CD14-positive monocyte (primary cell): ENCODE measurements at regions not wholly inside any gene's neighbourhood (a gene's known extent, or its start where the extent isn't known, plus 50 kb on each side); places are given as distances from the start of the nearest gene placed in this dataset.

Experiments
- DNase-seq, 3 donors: peaks; one replicate each; pipeline ENCODE4 v3.0.0-alpha.2; 2011 to 2022
- H2AFZ ChIP-seq: 2 replicates; pipeline ENCODE4 v1.6.0; 2012; ENCODE audit warnings: mild to moderate bottlenecking, low read depth, low read length, inconsistent platforms; ENCODE audit not compliant: insufficient read depth, poor library complexity, severe bottlenecking
- H3K27ac ChIP-seq, 2 donors: 1 replicate in 1 of 2; 2 replicates in 1 of 2; pipeline ENCODE4 v1.5.1; 2012 to 2013; ENCODE audit warnings: low read length in 2 of 2, control low read depth in 1 of 2, inconsistent platforms in 1 of 2, low read depth in 1 of 2, mild to moderate bottlenecking in 1 of 2
- H3K27me3 ChIP-seq, 2 donors: one replicate each; pipeline versions ENCODE4 v1.6.0 to v1.6.1; 2011 to 2013; ENCODE audit warnings: low read length in 2 of 2; ENCODE audit not compliant: control insufficient read depth in 2 of 2, insufficient read depth in 2 of 2
- H3K36me3 ChIP-seq, 2 donors: replicated peaks in 1 of 2; 1 replicate in 1 of 2; 2 replicates in 1 of 2; pipeline versions ENCODE4 v1.5.1 to v1.6.1; 2012 to 2013; ENCODE audit warnings: low read length in 2 of 2, control low read depth in 1 of 2, inconsistent platforms in 1 of 2, mild to moderate bottlenecking in 1 of 2; ENCODE audit not compliant: insufficient read depth in 2 of 2, control insufficient read depth in 1 of 2
- H3K4me1 ChIP-seq, 2 donors: 1 replicate in 1 of 2; 2 replicates in 1 of 2; pipeline versions ENCODE4 v1.5.1 to v1.6.1; 2012 to 2013; ENCODE audit warnings: low read length in 2 of 2, control low read depth in 1 of 2, inconsistent platforms in 1 of 2, mild to moderate bottlenecking in 1 of 2, moderate library complexity in 1 of 2; ENCODE audit not compliant: insufficient read depth in 2 of 2, control insufficient read depth in 1 of 2
- H3K4me2 ChIP-seq: replicated peaks from 2 replicates; pipeline ENCODE3; 2012; ENCODE audit warnings: low read length, moderate library complexity, mild to moderate bottlenecking; ENCODE audit not compliant: poor library complexity, severe bottlenecking; ENCODE audit errors: extremely low read depth
- H3K4me3 ChIP-seq, 3 experiments: fragments of 200-600 bp in 1 of 3; sonication (generic) in 1 of 3; replicated peaks in 1 of 3; 1 replicate in 2 of 3; 2 replicates in 1 of 3; pipeline ENCODE4 v1.5.1; 2011 to 2013; ENCODE audit warnings: low read length in 3 of 3, mild to moderate bottlenecking in 3 of 3, control low read depth in 2 of 3, low read depth in 2 of 3, inconsistent platforms in 1 of 3, moderate library complexity in 1 of 3
- H3K79me2 ChIP-seq: 2 replicates; pipeline ENCODE4 v1.6.0; 2012; ENCODE audit warnings: mild to moderate bottlenecking, control low read depth, inconsistent platforms, low read length, moderate library complexity; ENCODE audit not compliant: insufficient read depth
- H3K9ac ChIP-seq: 2 replicates; pipeline ENCODE4 v1.6.0; 2017; ENCODE audit warnings: low read length, mild to moderate bottlenecking; ENCODE audit not compliant: insufficient read depth, poor library complexity, severe bottlenecking
- H3K9me3 ChIP-seq, 2 donors: replicated peaks in 1 of 2; 1 replicate in 1 of 2; 2 replicates in 1 of 2; pipeline versions ENCODE4 v1.5.1 to v1.6.1; 2012 to 2013; ENCODE audit warnings: low read length in 2 of 2, control low read depth in 1 of 2; ENCODE audit not compliant: control insufficient read depth in 1 of 2, insufficient read depth in 1 of 2
- H4K20me1 ChIP-seq: 2 replicates; pipeline ENCODE4 v1.6.0; 2012; ENCODE audit warnings: mild to moderate bottlenecking, low read length, control low read depth, moderate library complexity; ENCODE audit not compliant: insufficient read depth
- H3K27ac Mint-ChIP-seq, 7 donors: one replicate each; pipeline ENCODE4 v1.8.0; 2020; ENCODE audit warnings: mild to moderate bottlenecking in 7 of 7, mixed read lengths in 7 of 7, moderate library complexity in 6 of 7, inconsistent platforms in 2 of 7
- H3K27me3 Mint-ChIP-seq, 3 donors: one replicate each; pipeline ENCODE4 v1.8.0; 2021 to 2022; ENCODE audit warnings: low read depth in 3 of 3, mild to moderate bottlenecking in 3 of 3, mixed read lengths in 3 of 3, moderate library complexity in 3 of 3, inconsistent platforms in 1 of 3
- H3K36me3 Mint-ChIP-seq, 2 donors: one replicate each; pipeline ENCODE4 v1.8.0; 2020; ENCODE audit warnings: mixed read lengths in 2 of 2, inconsistent platforms in 1 of 2, mild to moderate bottlenecking in 1 of 2
- H3K4me1 Mint-ChIP-seq: one replicate; pipeline ENCODE4 v1.8.0; 2020; ENCODE audit warnings: mild to moderate bottlenecking, mixed read lengths
- H3K4me3 Mint-ChIP-seq, 2 donors: one replicate each; pipeline ENCODE4 v1.8.0; 2020; ENCODE audit warnings: mild to moderate bottlenecking in 2 of 2, mixed read lengths in 2 of 2, moderate library complexity in 1 of 2
- H3K9me3 Mint-ChIP-seq, 7 donors: one replicate each; pipeline ENCODE4 v1.8.0; 2020 to 2022; ENCODE audit warnings: mixed read lengths in 7 of 7, mild to moderate bottlenecking in 6 of 7, moderate library complexity in 6 of 7, inconsistent platforms in 2 of 7
- CTCF ChIP-seq: fragments of 200-600 bp; IDR thresholded peaks from one replicate; pipeline ENCODE4 v1.8.0; 2022; ENCODE audit warnings: antibody characterized with exemption, mild to moderate bottlenecking
- WGBS: methylation state at CpG from one replicate; pipeline ENCODE4 v1.1.5; 2013; ENCODE audit warnings: missing lambda C conversion rate; ENCODE audit not compliant: insufficient coverage; 5-methylcytosine and 5-hydroxymethylcytosine counted together
- intact Hi-C, 2 donors: fragments of 100-400 bp; cut with micrococcal nuclease; formaldehyde crosslinking; loops; one replicate each; pipeline versions ENCODE4 v1.15.0 to v1.15.1; 2023

GRCh38 chr13:92966900-92967299, 259.7 kb upstream of the GPC6 start:
- no peaks in the 10 kb centered on the region for H4K20me1 ChIP-seq
- DNase-seq, result no peak
- H3K9me3 ChIP-seq, result peaks cover 8 to 13% of the 10 kb centered on the region in 2 donors
- no peak for TF ChIP-seq CTCF
- intact Hi-C loops, result no loop called here
- 60% methylated on average over 1 of the region's 6 CpGs for WGBS
- no peak overlapping the region for H2AFZ ChIP-seq
- Mint-ChIP-seq H3K9me3 (peaks cover 0 to 14% (median 4%) of the 10 kb centered on the region in 7 donors), H3K4me1 (no peaks in the 10 kb centered on the region), H3K27ac (no peak overlapping the region), H3K4me3 (no peak overlapping the region), H3K27me3 (no peaks in the 10 kb centered on the region), H3K36me3 (no peaks in the 10 kb centered on the region)
- no peaks in the 10 kb centered on the region for H3K27me3 ChIP-seq
- H3K4me3 ChIP-seq, result no peak overlapping the region
- H3K27ac ChIP-seq, result no peak overlapping the region
- no peaks in the 10 kb centered on the region for H3K79me2 ChIP-seq
- no peak overlapping the region for H3K4me2 ChIP-seq
- H3K36me3 ChIP-seq, result no peaks in the 10 kb centered on the region
- H3K9ac ChIP-seq, result no peak overlapping the region
- no peaks in the 10 kb centered on the region for H3K4me1 ChIP-seq

DNA sequence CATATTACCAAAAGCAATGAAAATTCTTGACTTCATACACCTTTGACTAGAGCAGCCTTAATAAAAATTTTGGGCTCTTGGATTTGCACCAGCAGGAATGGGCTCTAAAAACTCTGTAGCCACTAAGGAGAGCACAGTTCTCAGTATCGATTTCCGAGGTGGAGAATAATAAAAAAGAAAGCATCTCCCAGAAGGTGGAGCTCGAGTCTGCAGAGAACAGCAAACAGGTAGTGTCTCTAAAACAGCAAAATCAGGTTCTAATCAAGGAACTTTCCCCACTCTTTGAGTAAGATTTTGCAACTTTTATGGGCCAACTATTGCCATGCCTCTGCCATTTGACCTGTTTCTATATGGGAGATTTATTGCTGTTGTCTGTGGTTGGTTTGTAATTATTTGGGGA, 258.7 kb upstream of the GPC6 start:
- no peaks in the 10 kb centered on the region for H4K20me1 ChIP-seq
- H3K27ac ChIP-seq, result no peak overlapping the region
- H3K9me3 ChIP-seq, result peaks cover 8 to 13% of the 10 kb centered on the region in 2 donors
- H3K9me3 Mint-ChIP-seq, result peaks cover 0 to 14% (median 4%) of the 10 kb centered on the region in 7 donors
- intact Hi-C loops, result no loop called here
- H3K4me2 ChIP-seq, result no peak overlapping the region
- H3K27me3 Mint-ChIP-seq, result no peaks in the 10 kb centered on the region
- no peaks in the 10 kb centered on the region for H3K79me2 ChIP-seq
- H2AFZ ChIP-seq, result no peak overlapping the region
- no peak for TF ChIP-seq CTCF
- H3K4me3 Mint-ChIP-seq, result no peak overlapping the region
- DNase-seq, result no peak
- H3K27me3 ChIP-seq, result no peaks in the 10 kb centered on the region
- 40% methylated on average over 1 of the region's 3 CpGs for WGBS
- no peaks in the 10 kb centered on the region for H3K36me3 ChIP-seq
- H3K4me1 ChIP-seq, result no peaks in the 10 kb centered on the region
- H3K27ac Mint-ChIP-seq, result no peak overlapping the region
- H3K9ac ChIP-seq, result no peak overlapping the region
- no peak overlapping the region for H3K4me3 ChIP-seq
- H3K36me3 Mint-ChIP-seq, result no peaks in the 10 kb centered on the region
- H3K4me1 Mint-ChIP-seq, result no peaks in the 10 kb centered on the region
